ENCODE measurements at regions not wholly inside any gene's neighbourhood (a gene's known extent, or its start where the extent isn't known, plus 50 kb on each side); places are given as distances from the start of the nearest gene placed in this dataset.

DNA sequence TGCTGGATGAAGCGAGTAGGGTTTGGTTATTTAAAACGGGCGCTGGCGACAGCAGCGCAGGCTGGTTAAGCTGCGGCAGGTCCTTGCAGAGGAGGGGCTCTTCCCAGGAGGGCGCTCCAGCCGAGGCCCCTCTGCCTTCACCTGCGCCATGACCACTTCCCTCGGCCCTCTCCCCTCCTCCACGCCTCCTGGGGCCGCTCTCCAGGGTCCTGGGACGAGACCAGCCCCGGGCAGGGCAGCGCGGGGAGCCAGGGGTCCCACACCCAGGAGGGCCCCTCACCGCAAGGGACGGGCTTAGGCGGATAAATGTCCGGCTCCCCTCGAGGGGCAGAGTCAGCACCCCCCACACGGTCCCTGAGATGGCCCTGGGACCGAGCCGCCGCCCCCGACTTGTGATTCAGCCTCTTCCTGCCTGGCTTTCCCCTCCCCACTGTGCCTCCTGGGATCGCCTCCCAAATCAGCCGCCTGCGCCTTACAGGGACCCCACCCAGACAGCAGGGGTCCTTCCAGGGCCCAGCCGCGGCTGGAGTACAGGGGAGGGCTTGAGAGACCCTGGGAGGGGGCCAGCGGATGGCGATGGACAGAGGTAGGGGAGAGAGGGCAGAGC lies 380.7 kb downstream of the MATN1 start:
- H3K9me2 ChIP-seq (ENCODE audit: insufficient read depth), result no peaks in the 10 kb centered on the region
- H3K9ac ChIP-seq (ENCODE audit: low read length), result no peak overlapping the region
- no peak for TF ChIP-seq ZNF274 (IDR thresholded peaks at IDR 0.05; ENCODE audit: low read depth, low read length)
- TF ChIP-seq POLR2A (IDR thresholded peaks at IDR 0.05; ENCODE audit: borderline replicate concordance, extremely low read depth, insufficient read depth, insufficient read length), result no peak
- TF ChIP-seq TCF7L2 (IDR thresholded peaks at IDR 0.05; ENCODE audit: borderline replicate concordance, extremely low read depth, insufficient read depth, insufficient read length), result no peak
- TF ChIP-seq JUND (IDR thresholded peaks at IDR 0.05), result no peak
- TF ChIP-seq, protein P1, sequence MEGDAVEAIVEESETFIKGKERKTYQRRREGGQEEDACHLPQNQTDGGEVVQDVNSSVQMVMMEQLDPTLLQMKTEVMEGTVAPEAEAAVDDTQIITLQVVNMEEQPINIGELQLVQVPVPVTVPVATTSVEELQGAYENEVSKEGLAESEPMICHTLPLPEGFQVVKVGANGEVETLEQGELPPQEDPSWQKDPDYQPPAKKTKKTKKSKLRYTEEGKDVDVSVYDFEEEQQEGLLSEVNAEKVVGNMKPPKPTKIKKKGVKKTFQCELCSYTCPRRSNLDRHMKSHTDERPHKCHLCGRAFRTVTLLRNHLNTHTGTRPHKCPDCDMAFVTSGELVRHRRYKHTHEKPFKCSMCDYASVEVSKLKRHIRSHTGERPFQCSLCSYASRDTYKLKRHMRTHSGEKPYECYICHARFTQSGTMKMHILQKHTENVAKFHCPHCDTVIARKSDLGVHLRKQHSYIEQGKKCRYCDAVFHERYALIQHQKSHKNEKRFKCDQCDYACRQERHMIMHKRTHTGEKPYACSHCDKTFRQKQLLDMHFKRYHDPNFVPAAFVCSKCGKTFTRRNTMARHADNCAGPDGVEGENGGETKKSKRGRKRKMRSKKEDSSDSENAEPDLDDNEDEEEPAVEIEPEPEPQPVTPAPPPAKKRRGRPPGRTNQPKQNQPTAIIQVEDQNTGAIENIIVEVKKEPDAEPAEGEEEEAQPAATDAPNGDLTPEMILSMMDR (IDR thresholded peaks at IDR 0.05 in 2 of 3, conservative IDR thresholded peaks at IDR 0.05 in 1 of 3; ENCODE audit: borderline replicate concordance in 1 of 3, insufficient read depth in 1 of 3, low read depth in 2 of 3, low read length in 2 of 3), result no peak
- no peak for TF ChIP-seq SIN3A (IDR thresholded peaks at IDR 0.05; ENCODE audit: low read depth)
- TF ChIP-seq, protein P2, sequence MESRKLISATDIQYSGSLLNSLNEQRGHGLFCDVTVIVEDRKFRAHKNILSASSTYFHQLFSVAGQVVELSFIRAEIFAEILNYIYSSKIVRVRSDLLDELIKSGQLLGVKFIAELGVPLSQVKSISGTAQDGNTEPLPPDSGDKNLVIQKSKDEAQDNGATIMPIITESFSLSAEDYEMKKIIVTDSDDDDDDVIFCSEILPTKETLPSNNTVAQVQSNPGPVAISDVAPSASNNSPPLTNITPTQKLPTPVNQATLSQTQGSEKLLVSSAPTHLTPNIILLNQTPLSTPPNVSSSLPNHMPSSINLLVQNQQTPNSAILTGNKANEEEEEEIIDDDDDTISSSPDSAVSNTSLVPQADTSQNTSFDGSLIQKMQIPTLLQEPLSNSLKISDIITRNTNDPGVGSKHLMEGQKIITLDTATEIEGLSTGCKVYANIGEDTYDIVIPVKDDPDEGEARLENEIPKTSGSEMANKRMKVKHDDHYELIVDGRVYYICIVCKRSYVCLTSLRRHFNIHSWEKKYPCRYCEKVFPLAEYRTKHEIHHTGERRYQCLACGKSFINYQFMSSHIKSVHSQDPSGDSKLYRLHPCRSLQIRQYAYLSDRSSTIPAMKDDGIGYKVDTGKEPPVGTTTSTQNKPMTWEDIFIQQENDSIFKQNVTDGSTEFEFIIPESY (IDR thresholded peaks at IDR 0.05; ENCODE audit: extremely low read depth, insufficient replicate concordance, low read length), result no peak
- TF ChIP-seq EGR1 (IDR thresholded peaks at IDR 0.05; ENCODE audit: low read depth), result no peak
- TF ChIP-seq, protein P3, sequence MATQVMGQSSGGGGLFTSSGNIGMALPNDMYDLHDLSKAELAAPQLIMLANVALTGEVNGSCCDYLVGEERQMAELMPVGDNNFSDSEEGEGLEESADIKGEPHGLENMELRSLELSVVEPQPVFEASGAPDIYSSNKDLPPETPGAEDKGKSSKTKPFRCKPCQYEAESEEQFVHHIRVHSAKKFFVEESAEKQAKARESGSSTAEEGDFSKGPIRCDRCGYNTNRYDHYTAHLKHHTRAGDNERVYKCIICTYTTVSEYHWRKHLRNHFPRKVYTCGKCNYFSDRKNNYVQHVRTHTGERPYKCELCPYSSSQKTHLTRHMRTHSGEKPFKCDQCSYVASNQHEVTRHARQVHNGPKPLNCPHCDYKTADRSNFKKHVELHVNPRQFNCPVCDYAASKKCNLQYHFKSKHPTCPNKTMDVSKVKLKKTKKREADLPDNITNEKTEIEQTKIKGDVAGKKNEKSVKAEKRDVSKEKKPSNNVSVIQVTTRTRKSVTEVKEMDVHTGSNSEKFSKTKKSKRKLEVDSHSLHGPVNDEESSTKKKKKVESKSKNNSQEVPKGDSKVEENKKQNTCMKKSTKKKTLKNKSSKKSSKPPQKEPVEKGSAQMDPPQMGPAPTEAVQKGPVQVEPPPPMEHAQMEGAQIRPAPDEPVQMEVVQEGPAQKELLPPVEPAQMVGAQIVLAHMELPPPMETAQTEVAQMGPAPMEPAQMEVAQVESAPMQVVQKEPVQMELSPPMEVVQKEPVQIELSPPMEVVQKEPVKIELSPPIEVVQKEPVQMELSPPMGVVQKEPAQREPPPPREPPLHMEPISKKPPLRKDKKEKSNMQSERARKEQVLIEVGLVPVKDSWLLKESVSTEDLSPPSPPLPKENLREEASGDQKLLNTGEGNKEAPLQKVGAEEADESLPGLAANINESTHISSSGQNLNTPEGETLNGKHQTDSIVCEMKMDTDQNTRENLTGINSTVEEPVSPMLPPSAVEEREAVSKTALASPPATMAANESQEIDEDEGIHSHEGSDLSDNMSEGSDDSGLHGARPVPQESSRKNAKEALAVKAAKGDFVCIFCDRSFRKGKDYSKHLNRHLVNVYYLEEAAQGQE (IDR thresholded peaks at IDR 0.05; ENCODE audit: low read depth), result no peak
- TF ChIP-seq YY1 (IDR thresholded peaks at IDR 0.05; ENCODE audit: extremely low read depth, insufficient replicate concordance, low read depth, low read length), result no peak
- TF ChIP-seq EZH2 (IDR thresholded peaks at IDR 0.05), result no peak
- no peak for TF ChIP-seq FOSL1 (IDR thresholded peaks at IDR 0.05; ENCODE audit: low read depth)
- TF ChIP-seq CEBPB (IDR thresholded peaks at IDR 0.05; ENCODE audit: low read depth), result no peak
- H3K79me2 ChIP-seq (ENCODE audit: insufficient read depth, low read length), result no peaks in the 10 kb centered on the region
- intact Hi-C loops (cut with micrococcal nuclease), result no loop called here
- ChIA-PET RAD21 (ENCODE audit: low non-redundant PET in 1 of 2, low total read pairs in 2 of 2, uncharacterized antibody in 2 of 2, unreplicated experiment in 2 of 2) (no interaction called here), POLR2A (no interaction called here), CTCF (no interaction called here)
- no peaks in the 10 kb centered on the region for H3K36me3 ChIP-seq (ENCODE audit: control insufficient read depth in 1 of 2, insufficient read depth in 2 of 2, low read length in 2 of 2)
- ATAC-seq (no peak), DNase-seq (ENCODE audit: low read depth, low spot score) (no peak)
- H2AFZ ChIP-seq (ENCODE audit: low read depth, low read length, poor library complexity, severe bottlenecking), result no peak overlapping the region
- H3K27ac ChIP-seq (ENCODE audit: low read depth, low read length), result no peak overlapping the region
- H3K27me3 ChIP-seq (ENCODE audit: insufficient read depth, low read length), result no peaks in the 10 kb centered on the region; the same call in 1 of the 2 replicates
- no peaks in the 10 kb centered on the region for H3K9me3 ChIP-seq (ENCODE audit: control insufficient read depth in 1 of 2, insufficient read depth in 1 of 2, low read depth in 1 of 2, low read length in 2 of 2)
- no TSS peak for BruUV-seq (replicated peaks)
- H3K4me3 ChIP-seq (replicated peaks in 1 of 2; ENCODE audit: low read depth in 1 of 2, low read length in 2 of 2), result no peak overlapping the region
- no peaks in the 10 kb centered on the region for H3K4me1 ChIP-seq (ENCODE audit: control insufficient read depth in 1 of 2, insufficient read depth in 2 of 2, low read length in 2 of 2)
- H3K4me2 ChIP-seq (ENCODE audit: low read length), result no peak overlapping the region
- no peaks in the 10 kb centered on the region for H4K20me1 ChIP-seq (ENCODE audit: insufficient read depth)

All from HCT116 (cell line).